SK-N-SH treated with all-trans-retinoic acid at 6 μM for 48 hours (cell line): ENCODE measurements at regions not wholly inside any gene's neighbourhood (a gene's known extent, or its start where the extent isn't known, plus 50 kb on each side); places are given as distances from the start of the nearest gene placed in this dataset.
"Not testable (repeated sequence)": the region's sequence is repeated elsewhere in the genome, so short reads cannot be mapped to it uniquely, and the experiment has no call there.

Experiments
- ATAC-seq: fragments of 200-7000 bp; cut with Tn5 transposase; 3 replicates; pipeline ENCODE4 v1.9.1; 2020; ENCODE audit warnings: mild to moderate bottlenecking, moderate library complexity
- ARNTL ChIP-seq: fragments of 450-650 bp; formaldehyde crosslinking; IDR thresholded peaks from 2 replicates; pipeline ENCODE4 v1.5.0; 2020; ENCODE audit warnings: low read depth, mild to moderate bottlenecking, moderate library complexity, borderline replicate concordance
- BACH2 ChIP-seq: fragments of 250-450 bp; sonication (Bioruptor Pico); IDR thresholded peaks from 2 replicates; pipeline ENCODE4 v1.9.0; 2021; ENCODE audit warnings: mild to moderate bottlenecking, borderline replicate concordance
- CREB5 ChIP-seq: fragments of 250-450 bp; sonication (Bioruptor Pico); IDR thresholded peaks from 2 replicates; pipeline ENCODE4 v1.5.1; 2020; ENCODE audit warnings: low read depth, mild to moderate bottlenecking, moderate library complexity
- CSDC2 ChIP-seq: fragments of 250-450 bp; sonication (Bioruptor Pico); IDR thresholded peaks from 2 replicates; pipeline ENCODE4 v1.5.0; 2020; ENCODE audit warnings: mild to moderate bottlenecking, moderate library complexity
- ESRRG ChIP-seq: fragments of 250-450 bp; sonication (Bioruptor Pico); IDR thresholded peaks from 2 replicates; pipeline ENCODE4 v1.6.1; 2021; ENCODE audit warnings: mild to moderate bottlenecking
- ISL1 ChIP-seq: fragments of 250-450 bp; sonication (Bioruptor Pico); IDR thresholded peaks from 2 replicates; pipeline ENCODE4 v2.1.2; 2022; ENCODE audit warnings: mild to moderate bottlenecking, moderate library complexity
- OSR1 ChIP-seq: fragments of 250-450 bp; sonication (Bioruptor Pico); IDR thresholded peaks from 2 replicates; pipeline ENCODE4 v1.8.0; 2022; ENCODE audit warnings: moderate library complexity, mild to moderate bottlenecking, inconsistent platforms
- PATZ1 ChIP-seq: fragments of 250-450 bp; sonication (Bioruptor Pico); IDR thresholded peaks from 2 replicates; pipeline ENCODE4 v1.8.0; 2020; ENCODE audit warnings: mild to moderate bottlenecking, moderate library complexity, borderline replicate concordance
- PPARA ChIP-seq: fragments of 250-450 bp; sonication (Bioruptor Pico); IDR thresholded peaks from 2 replicates; pipeline ENCODE4 v1.5.0; 2020; ENCODE audit warnings: mild to moderate bottlenecking, borderline replicate concordance
- RARB ChIP-seq: fragments of 250-450 bp; sonication (Bioruptor Pico); IDR thresholded peaks from 2 replicates; pipeline ENCODE4 v1.8.0; 2021; ENCODE audit warnings: mild to moderate bottlenecking, moderate library complexity
- TCF4 ChIP-seq: fragments of 250-450 bp; sonication (Bioruptor Pico); IDR thresholded peaks from 2 replicates; pipeline ENCODE4 v1.8.0; 2021; ENCODE audit warnings: mild to moderate bottlenecking, moderate library complexity, borderline replicate concordance
- TOX ChIP-seq: fragments of 250-450 bp; sonication (Bioruptor Pico); IDR thresholded peaks from 2 replicates; pipeline ENCODE4 v1.8.0; 2021; ENCODE audit warnings: mild to moderate bottlenecking, moderate library complexity, borderline replicate concordance
- TSHZ2 ChIP-seq: fragments of 250-450 bp; sonication (Bioruptor Pico); IDR thresholded peaks from 2 replicates; pipeline ENCODE4 v1.5.0; 2020; ENCODE audit warnings: mild to moderate bottlenecking, moderate library complexity
- ZC3H10 ChIP-seq: fragments of 250-450 bp; sonication (Bioruptor Pico); IDR thresholded peaks from 2 replicates; pipeline ENCODE4 v1.5.1; 2021; ENCODE audit warnings: mild to moderate bottlenecking, moderate library complexity
- ZFP3 ChIP-seq: fragments of 250-450 bp; sonication (Bioruptor Pico); IDR thresholded peaks from 2 replicates; pipeline ENCODE4 v1.5.0; 2020; ENCODE audit warnings: mild to moderate bottlenecking, moderate library complexity
- ZFP30 ChIP-seq: fragments of 450-650 bp; formaldehyde crosslinking; IDR thresholded peaks from 2 replicates; pipeline ENCODE4 v1.5.0; 2022; ENCODE audit warnings: mild to moderate bottlenecking, moderate library complexity
- ZNF565 ChIP-seq: fragments of 450-650 bp; formaldehyde crosslinking; conservative IDR thresholded peaks from 2 replicates; pipeline ENCODE4 v1.5.0; 2020; ENCODE audit warnings: low read depth, mild to moderate bottlenecking, moderate library complexity
- ZNF8 ChIP-seq: fragments of 450-650 bp; formaldehyde crosslinking; IDR thresholded peaks from 2 replicates; pipeline ENCODE4 v1.5.0; 2020; ENCODE audit warnings: mild to moderate bottlenecking, moderate library complexity
- TF ChIP-seq, protein P1 (sequence below): fragments of 250-450 bp; sonication (Bioruptor Pico); IDR thresholded peaks from 2 replicates; pipeline ENCODE4 v1.8.0; 2021; ENCODE audit warnings: low read depth, mild to moderate bottlenecking, moderate library complexity, borderline replicate concordance

DNA sequence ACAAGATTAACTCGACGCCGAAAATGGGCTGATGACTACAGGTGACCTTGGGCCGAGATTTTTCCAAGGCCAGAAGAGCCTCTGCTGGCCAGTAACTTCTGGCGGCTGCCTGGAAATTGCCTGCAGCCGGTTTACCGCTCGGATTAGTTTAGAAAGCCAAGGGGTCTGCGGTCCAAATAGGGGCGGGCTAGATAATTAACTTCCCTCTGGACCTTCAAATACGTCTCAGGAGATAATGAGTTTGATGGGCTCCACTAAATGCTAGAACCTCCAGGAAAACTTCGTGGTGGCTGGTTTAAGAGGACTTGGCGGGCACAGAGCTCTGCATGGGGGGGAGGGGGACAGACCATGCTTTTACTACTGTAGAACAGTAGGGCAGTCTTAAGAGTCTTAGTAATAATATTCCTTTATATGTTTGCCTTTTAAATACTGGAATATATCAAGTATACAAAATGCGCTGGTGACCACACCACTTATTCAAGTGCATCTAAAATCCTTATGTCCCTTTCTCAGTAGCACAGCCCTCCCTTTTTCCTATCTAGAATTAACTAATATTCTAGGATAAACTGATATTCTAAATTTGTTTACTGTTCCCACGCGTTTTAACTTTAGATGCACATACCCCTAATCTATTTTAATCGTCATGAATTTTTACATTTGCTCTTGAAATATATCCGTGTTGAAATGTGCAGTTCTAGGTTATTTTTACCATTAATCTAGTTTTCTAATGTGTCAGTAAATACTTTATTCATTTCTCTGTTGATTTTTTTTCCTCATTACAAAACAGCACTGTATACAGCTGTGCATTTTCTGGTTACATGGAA is 107.5 kb upstream of the PRSS16 start (continued):
- TF ChIP-seq CREB5 (CRISPR knock-in tag) = no peak
- TF ChIP-seq ZFP30 (CRISPR knock-in tag) = no peak
- TF ChIP-seq ARNTL (CRISPR knock-in tag) = no peak

GRCh38 chr6:27140999-27141528 is 106.4 kb upstream of the PRSS16 start:
- no peak for TF ChIP-seq CSDC2 (CRISPR knock-in tag)
- no peak for TF ChIP-seq ZNF565 (CRISPR knock-in tag)
- no peak for TF ChIP-seq RARB (CRISPR knock-in tag)
- no peak for TF ChIP-seq ESRRG (CRISPR knock-in tag)
- no peak for TF ChIP-seq ISL1 (CRISPR knock-in tag)
- TF ChIP-seq TCF4 (CRISPR knock-in tag) = no peak
- TF ChIP-seq, all 23 proteins: peak for 0
- ATAC-seq = no peak

DNA sequence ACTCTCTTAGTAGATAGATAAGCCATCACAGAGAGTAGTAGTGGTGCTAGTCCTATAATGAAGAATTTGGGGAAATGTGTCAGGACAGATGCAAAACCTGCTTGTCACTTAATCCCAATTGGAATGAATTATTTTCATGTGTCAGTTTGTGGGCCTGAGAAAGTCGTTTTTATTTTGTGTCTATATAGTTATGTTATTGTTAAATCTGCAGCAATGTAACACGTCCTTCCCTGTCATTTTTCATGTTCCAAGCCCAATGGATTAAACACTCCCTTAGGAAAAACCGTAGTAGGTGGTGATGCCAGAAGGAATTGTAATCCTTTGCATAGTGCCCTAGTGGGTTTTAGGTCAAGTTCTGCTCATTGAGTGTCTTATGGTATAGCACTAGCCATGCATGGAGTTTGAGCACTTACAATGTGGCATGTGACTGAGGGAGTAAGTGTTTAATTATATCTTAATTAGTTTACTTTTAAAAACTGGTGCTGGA is 105.9 kb upstream of the PRSS16 start:
- no peak for TF ChIP-seq PPARA (CRISPR knock-in tag)
- no peak for TF ChIP-seq ZNF8
- TF ChIP-seq ZC3H10 (CRISPR knock-in tag) = no peak
- no peak for TF ChIP-seq CREB5 (CRISPR knock-in tag)
- no peak for TF ChIP-seq CSDC2 (CRISPR knock-in tag)
- TF ChIP-seq ZFP30 (CRISPR knock-in tag) = no peak
- TF ChIP-seq TOX (CRISPR knock-in tag) = no peak
- TF ChIP-seq ISL1 (CRISPR knock-in tag) = no peak
- no peak for TF ChIP-seq ESRRG (CRISPR knock-in tag)
- no peak for TF ChIP-seq OSR1 (CRISPR knock-in tag)
- no peak for TF ChIP-seq ZFP3 (CRISPR knock-in tag)
- TF ChIP-seq ZNF565 (CRISPR knock-in tag) = no peak
- TF ChIP-seq BACH2 (CRISPR knock-in tag) = no peak
- TF ChIP-seq, protein P1, sequence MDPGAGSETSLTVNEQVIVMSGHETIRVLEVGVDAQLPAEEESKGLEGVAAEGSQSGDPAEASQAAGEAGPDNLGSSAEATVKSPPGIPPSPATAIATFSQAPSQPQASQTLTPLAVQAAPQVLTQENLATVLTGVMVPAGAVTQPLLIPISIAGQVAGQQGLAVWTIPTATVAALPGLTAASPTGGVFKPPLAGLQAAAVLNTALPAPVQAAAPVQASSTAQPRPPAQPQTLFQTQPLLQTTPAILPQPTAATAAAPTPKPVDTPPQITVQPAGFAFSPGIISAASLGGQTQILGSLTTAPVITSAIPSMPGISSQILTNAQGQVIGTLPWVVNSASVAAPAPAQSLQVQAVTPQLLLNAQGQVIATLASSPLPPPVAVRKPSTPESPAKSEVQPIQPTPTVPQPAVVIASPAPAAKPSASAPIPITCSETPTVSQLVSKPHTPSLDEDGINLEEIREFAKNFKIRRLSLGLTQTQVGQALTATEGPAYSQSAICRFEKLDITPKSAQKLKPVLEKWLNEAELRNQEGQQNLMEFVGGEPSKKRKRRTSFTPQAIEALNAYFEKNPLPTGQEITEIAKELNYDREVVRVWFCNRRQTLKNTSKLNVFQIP (CRISPR knock-in tag) = no peak
- TF ChIP-seq PATZ1 (CRISPR knock-in tag) = no peak
- TF ChIP-seq TSHZ2 (CRISPR knock-in tag) = no peak
- no peak for TF ChIP-seq TCF4 (CRISPR knock-in tag)
- TF ChIP-seq RARB (CRISPR knock-in tag) = no peak
- no peak for ATAC-seq

- ATAC-seq = not testable (repeated sequence)
Measured at GRCh38 chr6:27143020-27143388, 104.5 kb upstream of the PRSS16 start.
